HT1080 (cell line): ENCODE measurements at regions not wholly inside any gene's neighbourhood (a gene's known extent, or its start where the extent isn't known, plus 50 kb on each side); places are given as distances from the start of the nearest gene placed in this dataset.

Experiments
- DNase-seq: peaks from one replicate; pipeline ENCODE4 v3.0.0-alpha.2; 2015; ENCODE audit warnings: low read depth

GRCh38 chr5:98042521-98042920 lies 730.9 kb upstream of the RGMB start:
- DNase-seq: no peak

DNA sequence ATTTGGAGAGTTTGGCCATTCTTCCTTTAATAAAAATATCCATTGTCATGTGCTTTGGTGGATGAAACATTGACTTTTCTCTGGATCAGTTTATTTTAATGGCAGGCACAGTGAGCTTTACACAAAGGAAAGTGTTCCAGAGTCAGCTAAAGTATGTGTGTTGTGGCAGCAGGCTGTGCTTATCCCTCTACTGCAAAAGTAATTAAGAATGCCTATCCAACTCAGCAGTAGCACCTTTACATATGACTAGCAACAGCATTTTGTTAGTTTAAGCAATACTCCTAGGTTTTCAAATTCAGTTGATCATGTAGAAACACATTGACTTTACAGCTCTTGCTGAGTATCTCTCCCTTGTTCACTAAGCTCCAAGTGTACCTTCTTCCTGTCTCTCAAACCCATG lies 730.5 kb upstream of the RGMB start:
- no peak for DNase-seq

DNA sequence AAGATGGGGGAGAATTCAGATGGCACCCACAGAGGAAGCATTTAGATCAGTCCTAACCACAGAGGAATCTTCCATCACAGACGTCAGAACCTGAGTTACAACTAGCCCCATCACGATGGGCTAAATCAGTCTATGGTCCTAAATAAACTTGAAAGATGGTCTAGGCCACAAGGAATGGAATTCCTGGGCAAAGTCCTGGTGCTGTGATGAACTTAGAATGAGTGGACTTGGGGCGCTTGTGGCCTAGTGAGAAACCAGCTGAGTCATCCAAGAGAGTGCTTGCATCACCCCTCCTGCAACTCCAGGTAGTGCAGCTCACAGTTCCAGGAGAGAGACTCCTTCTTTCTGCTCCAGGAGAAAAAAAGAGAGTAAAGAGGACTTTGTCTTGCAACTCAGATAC lies 722.9 kb upstream of the RGMB start:
- peak; percentile 84 for DNase-seq

GRCh38 chr5:98053170-98053569 lies 720.3 kb upstream of the RGMB start:
- no peak for DNase-seq

- DNase-seq: no peak
Measured at GRCh38 chr5:98060148-98060547, 713.3 kb upstream of the RGMB start.

- DNase-seq: no peak
Measured at GRCh38 chr5:98064118-98064685, 709.3 kb upstream of the RGMB start.

DNA sequence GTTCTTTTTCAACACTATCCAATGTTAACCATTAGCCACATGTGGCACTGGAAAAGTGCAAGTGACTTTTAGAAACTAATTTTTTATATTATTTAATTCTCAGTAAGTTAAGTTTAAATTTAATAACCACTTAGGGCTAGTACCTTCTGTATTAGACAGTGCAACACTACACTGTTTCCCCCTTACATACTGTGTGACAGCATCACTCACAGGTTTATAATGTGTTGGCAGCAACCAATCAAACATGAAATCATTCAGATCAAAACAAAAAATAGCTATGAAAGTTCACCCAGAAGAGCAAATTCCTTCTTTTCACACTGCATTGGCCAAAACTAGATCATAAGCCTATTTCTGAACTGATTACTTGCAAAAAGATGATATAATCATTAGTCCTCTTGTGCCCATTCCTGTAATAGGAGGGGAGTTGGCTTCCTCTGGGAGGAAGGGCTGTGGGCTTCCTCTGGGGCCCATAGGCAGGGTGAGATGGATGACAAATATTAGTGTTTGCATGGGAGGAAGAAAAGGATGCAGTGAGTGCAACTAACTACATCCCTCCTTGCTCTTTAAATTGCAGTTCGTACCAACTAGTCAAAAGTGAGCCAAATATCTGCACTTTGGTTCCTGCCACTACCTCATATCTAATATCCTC lies 708.1 kb upstream of the RGMB start:
- peak; percentile 73 for DNase-seq

DNA sequence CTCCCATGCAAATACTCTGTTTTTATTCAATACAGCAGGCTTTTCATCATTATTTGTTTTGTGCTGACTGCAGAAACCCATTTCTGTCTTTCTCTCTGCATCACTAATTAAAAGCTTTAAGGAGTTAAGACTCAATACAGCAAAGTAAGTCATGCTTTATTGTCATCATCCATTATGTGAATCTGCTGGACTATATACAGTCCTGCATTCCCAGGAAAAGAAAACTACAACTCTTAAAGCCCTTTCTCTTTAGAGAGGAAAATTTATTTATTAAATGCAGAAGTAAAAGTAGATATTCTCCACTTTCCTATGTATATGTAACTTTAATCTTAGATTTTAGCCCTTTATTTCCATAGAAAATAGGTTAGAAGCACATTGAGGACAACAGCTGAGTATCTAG lies 706.6 kb upstream of the RGMB start:
- DNase-seq: no peak

DNA sequence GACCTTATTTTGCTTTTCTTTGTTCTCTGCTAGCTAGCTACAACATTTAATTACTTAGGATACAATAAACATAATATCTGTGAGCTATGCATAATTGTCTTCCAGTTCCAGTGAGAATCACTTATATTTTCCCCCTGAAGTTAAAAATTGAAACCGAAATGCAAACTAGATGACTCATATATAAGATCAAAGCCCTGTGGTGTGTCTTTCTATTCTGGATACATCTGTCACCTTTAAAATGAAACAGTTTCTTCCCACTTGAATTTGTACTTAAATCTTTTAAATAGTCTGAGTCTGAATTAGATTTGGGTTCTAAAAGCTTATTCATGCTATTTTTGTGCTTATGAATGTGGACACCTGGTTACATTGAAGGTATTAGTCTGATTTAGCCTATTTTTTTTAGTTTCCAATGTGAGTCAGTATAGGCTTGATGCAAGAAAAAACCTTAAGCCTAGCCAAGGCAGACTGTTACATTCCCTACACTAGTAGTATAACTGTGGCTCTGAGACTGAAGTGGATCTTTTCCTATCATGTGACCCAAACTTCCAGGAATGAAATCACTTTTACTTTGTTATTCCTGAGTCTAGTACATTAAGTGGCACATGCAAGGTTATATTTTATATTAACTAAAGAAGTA lies 703.5 kb upstream of the RGMB start:
- DNase-seq: peak; percentile 10

DNA sequence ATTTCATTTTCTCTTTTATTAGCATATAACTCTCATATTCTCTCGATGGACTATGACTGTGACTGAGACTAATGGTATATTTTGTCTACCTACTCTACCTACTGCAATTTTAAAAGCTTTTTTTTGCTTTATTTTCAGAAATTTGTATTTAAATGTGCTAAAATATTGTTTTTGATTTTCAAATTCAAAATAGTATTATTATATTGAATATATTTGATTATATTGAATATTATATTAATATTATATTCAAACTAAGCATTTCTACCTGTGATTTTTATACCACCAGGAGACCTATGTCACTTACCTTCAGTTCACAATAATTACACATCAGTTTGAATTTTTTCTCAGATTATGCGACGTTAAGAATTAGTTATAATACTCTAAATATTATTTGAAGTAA lies 700.5 kb upstream of the RGMB start:
- no peak for DNase-seq

DNA sequence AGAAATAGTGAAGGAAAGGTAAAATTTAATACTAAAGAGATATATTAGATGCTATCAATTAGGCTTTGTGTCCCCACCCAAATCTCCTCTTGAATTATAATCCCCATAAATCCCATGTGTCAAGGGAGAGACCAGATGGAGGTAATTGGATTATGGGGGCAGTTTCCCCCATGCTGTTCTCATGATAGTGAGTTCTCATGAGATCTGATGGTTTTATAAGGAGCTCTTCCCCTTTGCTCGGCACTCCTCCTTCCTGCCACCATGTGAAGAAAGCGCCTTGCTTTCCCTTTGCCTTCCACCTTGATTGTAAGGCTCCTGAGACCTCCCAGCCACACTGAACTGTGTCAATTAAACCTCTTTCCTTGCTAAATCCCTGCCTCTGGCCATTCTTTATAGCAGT lies 697.0 kb upstream of the RGMB start:
- DNase-seq: no peak

GRCh38 chr5:98085593-98085992 lies 687.9 kb upstream of the RGMB start:
- no peak for DNase-seq

DNA sequence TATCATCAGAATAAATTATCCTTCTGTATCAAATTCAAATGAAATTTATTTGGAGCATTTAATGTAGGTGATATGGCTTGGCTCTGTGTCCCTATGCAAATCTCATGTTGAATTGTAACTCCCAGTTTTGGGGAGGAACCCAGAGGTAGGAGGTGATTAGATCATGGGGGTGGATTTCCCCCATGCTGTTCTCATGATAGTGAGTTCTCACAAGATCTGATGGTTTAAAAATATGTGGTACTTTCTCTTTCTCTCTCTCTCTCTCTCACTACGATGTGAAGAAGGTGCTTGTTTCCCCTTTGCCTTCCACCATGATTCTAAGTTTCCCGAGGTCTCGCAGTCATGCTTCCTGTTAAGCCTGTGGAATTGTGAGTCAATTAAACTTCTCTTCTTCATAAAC lies 678.4 kb upstream of the RGMB start:
- no peak for DNase-seq

DNA sequence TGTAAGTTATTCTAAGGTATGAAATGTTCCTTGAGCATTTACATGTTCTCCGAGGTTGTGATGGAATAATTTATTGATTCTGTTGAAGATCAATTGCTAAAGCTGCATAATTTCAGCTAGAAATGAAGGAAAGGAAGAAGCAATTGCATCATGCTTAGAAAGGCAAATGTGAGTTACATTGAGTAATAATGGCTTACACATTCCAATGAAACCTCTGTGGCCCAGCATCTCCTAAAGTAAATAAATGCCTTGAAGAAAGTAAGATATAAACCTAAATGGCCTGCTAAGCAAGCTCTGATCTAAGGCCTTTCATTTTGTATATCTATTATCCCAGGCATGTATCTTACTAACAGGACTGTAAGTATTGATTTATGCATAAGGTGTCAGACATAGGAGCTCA lies 677.3 kb upstream of the RGMB start:
- DNase-seq: peak; percentile 44

DNA sequence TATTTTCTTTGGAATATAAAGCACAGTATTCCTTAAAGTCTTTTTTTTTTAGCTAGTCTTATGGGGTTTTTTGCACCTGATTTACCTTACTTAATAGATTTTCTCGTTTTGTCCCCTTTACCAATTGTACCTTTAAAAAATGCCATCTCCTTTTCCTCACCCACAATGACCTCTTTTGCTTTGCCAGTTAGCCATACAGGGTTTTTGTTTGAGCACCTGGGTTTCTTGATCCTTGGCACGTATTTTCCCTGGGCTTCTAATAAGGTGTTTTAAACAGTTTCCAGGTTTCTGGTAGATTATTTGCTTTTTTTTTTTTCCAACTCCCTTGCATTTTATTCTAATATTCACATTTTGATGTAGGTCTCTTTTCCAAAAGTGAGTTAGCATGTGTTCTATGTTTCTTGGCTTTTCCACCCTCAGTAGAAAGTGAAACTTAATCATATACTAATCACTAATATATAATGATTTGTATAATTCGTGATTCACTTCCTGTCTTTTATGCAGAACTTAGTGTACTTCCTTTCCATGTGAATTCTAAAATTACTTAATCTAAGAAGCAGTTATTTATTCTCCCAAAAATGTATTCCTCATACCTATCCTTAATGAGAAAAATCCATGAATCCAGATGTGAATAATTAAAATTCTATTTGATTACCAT lies 673.9 kb upstream of the RGMB start:
- DNase-seq: no peak

DNA sequence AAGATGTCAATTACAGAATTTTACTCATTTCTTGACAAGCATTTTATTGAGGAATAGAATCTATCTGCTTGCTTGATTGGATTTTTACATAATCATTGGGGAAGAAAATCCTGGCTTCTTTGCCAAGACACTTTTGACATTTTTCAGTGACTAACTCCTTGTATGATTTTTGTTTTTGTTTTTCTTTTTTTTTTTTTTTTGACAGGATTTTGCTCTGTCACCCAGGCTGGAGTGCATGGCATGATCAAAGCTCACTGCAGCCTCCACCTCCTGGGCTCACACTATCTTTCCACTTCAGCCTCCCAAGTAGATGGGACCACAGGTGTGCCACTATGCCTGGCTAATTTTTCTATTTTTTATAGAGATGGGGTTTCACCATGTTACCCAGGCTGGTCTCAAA lies 672.3 kb upstream of the RGMB start:
- DNase-seq: no peak

DNA sequence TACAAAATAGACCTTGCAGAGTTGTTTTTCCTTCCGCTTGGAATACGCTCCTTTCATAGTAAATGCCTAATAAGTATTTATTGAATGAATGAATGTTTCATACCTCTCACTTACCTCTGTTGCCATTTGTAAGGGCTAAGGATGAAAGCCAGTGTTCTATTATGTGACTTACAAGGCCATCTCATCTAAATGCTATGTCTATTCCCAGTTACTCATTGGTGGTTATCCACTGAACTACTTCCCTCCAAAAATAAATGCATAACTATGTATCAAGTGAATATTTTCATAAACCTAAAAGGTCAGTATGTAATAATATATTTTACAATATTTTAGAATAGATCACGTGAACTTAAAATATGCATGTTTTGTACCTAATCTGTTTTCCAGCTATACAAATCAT lies 670.5 kb upstream of the RGMB start:
- no peak for DNase-seq

DNA sequence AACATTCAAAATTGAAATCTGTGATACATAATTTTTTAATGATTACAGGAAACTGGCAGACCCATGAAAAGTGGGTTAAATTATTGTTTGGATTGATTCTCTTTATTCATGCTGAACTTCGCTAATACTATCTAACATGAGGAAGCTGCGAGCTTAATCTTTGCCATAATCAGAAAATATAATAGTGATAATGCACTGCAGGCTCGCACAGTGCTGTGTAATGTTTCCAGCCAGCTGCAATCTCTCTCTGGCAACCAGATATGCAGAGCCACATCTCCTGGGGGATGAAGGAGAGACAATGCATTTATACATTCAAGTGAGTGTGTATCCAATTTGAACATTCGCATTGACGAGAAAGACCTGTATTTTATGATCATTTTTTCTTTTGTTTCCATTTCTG lies 669.7 kb upstream of the RGMB start:
- no peak for DNase-seq

- DNase-seq: no peak
Measured at GRCh38 chr5:98104454-98105188, 668.8 kb upstream of the RGMB start.

- DNase-seq: no peak
Measured at GRCh38 chr5:98105681-98106080, 667.8 kb upstream of the RGMB start.

DNA sequence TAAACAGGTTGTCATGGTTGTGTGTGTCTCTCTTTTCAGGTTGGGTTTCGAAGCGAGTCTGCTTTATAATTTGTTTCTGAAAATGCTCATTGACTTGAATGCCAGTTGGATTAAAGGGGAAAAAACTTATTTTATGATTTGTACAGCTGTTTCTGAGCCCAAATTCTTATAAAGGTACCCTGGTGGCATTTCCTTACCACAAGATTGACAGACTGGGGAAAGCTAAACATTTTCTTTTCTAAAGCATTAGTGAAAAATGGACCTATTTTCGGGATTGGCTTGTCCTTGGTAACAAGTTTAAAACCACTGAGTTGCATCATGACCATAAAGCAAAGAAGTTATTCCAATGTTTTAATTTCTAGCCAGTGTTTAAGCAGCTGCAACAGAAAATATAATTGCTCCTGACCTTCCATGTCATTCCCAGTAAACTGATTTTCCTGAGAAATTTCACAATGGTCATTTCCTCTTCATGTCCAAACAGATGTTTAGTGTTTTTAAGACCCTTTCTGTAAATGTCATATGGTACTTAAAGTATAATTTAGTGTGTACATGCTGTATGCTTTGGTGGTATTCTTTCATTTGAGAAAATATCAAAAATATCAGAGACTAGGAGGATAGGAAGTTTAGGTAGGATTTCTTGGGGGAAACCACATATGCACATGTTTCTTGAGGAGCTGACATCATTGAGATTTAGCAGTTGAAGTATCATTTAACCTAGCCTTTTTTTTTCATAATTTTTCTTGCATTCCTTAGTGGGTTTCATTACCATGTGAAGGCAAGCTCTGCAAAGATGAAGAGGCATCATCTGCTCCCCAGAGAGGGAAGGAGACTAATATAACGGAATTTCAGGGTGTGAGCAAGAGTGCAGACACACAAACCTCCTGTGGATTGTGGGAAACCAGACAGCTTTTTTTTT lies 667.1 kb upstream of the RGMB start:
- DNase-seq: no peak
